GM12878 (cell line): ENCODE measurements at regions not wholly inside any gene's neighbourhood (a gene's known extent, or its start where the extent isn't known, plus 50 kb on each side); places are given as distances from the start of the nearest gene placed in this dataset.

Experiments
- ATAC-seq: fragments of 200-7000 bp; cut with Tn5 transposase; 3 replicates; pipeline ENCODE4 v1.9.1; 2020; ENCODE audit warnings: mild to moderate bottlenecking, moderate library complexity
- BruUV-seq: library from RNA; stranded (reverse); fragments of 400-500 nt; replicated peaks from 2 replicates; lab custom pipeline; 2021; lab: Mats Ljungman, UMichigan
- CTCF ChIA-PET: fragments of 300-600 bp; sonication (Branson Sonifier 250); formaldehyde crosslinking; extraction: SDS; loops from one replicate; lab custom pipeline; 2021; ENCODE audit warnings: inconsistent platforms; lab: Yijun Ruan, JAX
- POLR2A ChIA-PET: fragments of 350-600 bp; formaldehyde crosslinking; extraction: SDS; loops from one replicate; lab custom pipeline; 2021; ENCODE audit warnings: inconsistent platforms; lab: Charles Lee
- RAD21 ChIA-PET: fragments of 300-600 bp; sonication (Branson Sonifier 250); formaldehyde crosslinking; loops from one replicate; lab custom pipeline; 2023; ENCODE audit warnings: antibody characterized with exemption; ENCODE audit not compliant: unreplicated experiment; lab: Charles Lee
- SMC1A ChIA-PET: fragments of 300-600 bp; sonication (Branson Sonifier 250); formaldehyde crosslinking; loops from one replicate; lab custom pipeline; 2023; ENCODE audit not compliant: unreplicated experiment, uncharacterized antibody; lab: Charles Lee
- DNase-seq: peaks from one replicate; pipeline ENCODE4 v3.0.0-alpha.2; 2011; ENCODE audit warnings: low read depth, low spot score
- FAIRE-seq: peaks from 3 replicates; lab custom pipeline; 2011; peaks lifted over from hg19 to GRCh38; lab: Jason Lieb, UNC
- H2AFZ ChIP-seq: 2 replicates; pipeline ENCODE4 v1.6.0; 2011; ENCODE audit warnings: low read depth, low read length, control low read depth; ENCODE audit not compliant: control insufficient read depth
- H3K27ac ChIP-seq: 2 replicates; pipeline ENCODE4 v1.5.1; 2011; ENCODE audit warnings: control low read depth; ENCODE audit not compliant: control insufficient read depth, insufficient read depth
- H3K27me3 ChIP-seq, 2 experiments: replicated peaks in 1 of 2; 2 replicates each; pipeline versions ENCODE4 v1.6.0 to v1.6.1; 2011; ENCODE audit warnings: low read length in 1 of 2; ENCODE audit not compliant: control insufficient read depth in 2 of 2, insufficient read depth in 2 of 2
- H3K36me3 ChIP-seq, 2 experiments: 2 replicates each; pipeline ENCODE4 v1.5.1; 2011; ENCODE audit warnings: low read length in 1 of 2; ENCODE audit not compliant: control insufficient read depth in 2 of 2, insufficient read depth in 2 of 2
- H3K4me1 ChIP-seq: 2 replicates; pipeline ENCODE4 v1.6.1; 2011; ENCODE audit warnings: mild to moderate bottlenecking, low read length, moderate library complexity, mixed read lengths; ENCODE audit not compliant: control insufficient read depth, insufficient read depth
- H3K4me2 ChIP-seq: 2 replicates; pipeline ENCODE4 v1.6.0; 2011; ENCODE audit warnings: control low read depth; ENCODE audit not compliant: control insufficient read depth, insufficient read depth
- H3K4me3 ChIP-seq: fragments of 200-600 bp; sonication (generic); 2 replicates; pipeline ENCODE4 v1.5.1; 2016
- H3K79me2 ChIP-seq: 2 replicates; pipeline ENCODE4 v1.6.0; 2011; ENCODE audit warnings: low read length; ENCODE audit not compliant: control insufficient read depth, insufficient read depth
- H3K9ac ChIP-seq: 2 replicates; pipeline ENCODE4 v1.8.0; 2011; ENCODE audit warnings: low read length, control low read depth, mixed read lengths; ENCODE audit not compliant: control insufficient read depth, insufficient read depth
- H3K9me3 ChIP-seq: replicated peaks from 3 replicates; pipeline ENCODE4 v1.5.1; 2011; ENCODE audit warnings: mild to moderate bottlenecking, low read length; ENCODE audit not compliant: control insufficient read depth, insufficient read depth
- H4K20me1 ChIP-seq: 2 replicates; pipeline ENCODE4 v1.6.0; 2011; ENCODE audit not compliant: control insufficient read depth, insufficient read depth
- ETV6 ChIP-seq, 2 experiments: fragments of 450-650 bp in 1 of 2; IDR thresholded peaks in 1 of 2; conservative IDR thresholded peaks in 1 of 2; 2 replicates each; pipeline ENCODE4 v1.6.1; 2014; ENCODE audit warnings: antibody characterized with exemption in 1 of 2, borderline replicate concordance in 1 of 2, low read depth in 1 of 2, mild to moderate bottlenecking in 1 of 2, moderate library complexity in 1 of 2
- GATAD2B ChIP-seq: fragments of 450-650 bp; conservative IDR thresholded peaks from 2 replicates; pipeline ENCODE4 v1.6.1; 2017; ENCODE audit warnings: low read depth, mild to moderate bottlenecking, moderate library complexity
- HDAC6 ChIP-seq: fragments of 200-600 bp; sonication (generic); IDR thresholded peaks from one replicate; pipeline ENCODE4 v1.8.0; 2017; ENCODE audit warnings: antibody characterized with exemption; ENCODE audit not compliant: unreplicated experiment
- KAT2A ChIP-seq: conservative IDR thresholded peaks from 2 replicates; pipeline ENCODE4 v1.6.1; 2011; ENCODE audit warnings: low read depth, low read length; ENCODE audit not compliant: control insufficient read depth
- MYC ChIP-seq: IDR thresholded peaks from 2 replicates; pipeline ENCODE4 v1.6.1; 2011; ENCODE audit warnings: mild to moderate bottlenecking, low read length, moderate library complexity, inconsistent platforms; ENCODE audit not compliant: insufficient read depth, insufficient replicate concordance, insufficient read length, severe bottlenecking
- POLR2AphosphoS2 ChIP-seq: IDR thresholded peaks from 2 replicates; pipeline ENCODE4 v1.6.1; 2011; ENCODE audit warnings: low read depth, mild to moderate bottlenecking, low read length, improper control_type of control experiment, moderate library complexity
- POLR2AphosphoS5 ChIP-seq: IDR thresholded peaks from 2 replicates; pipeline ENCODE4 v1.6.1; 2011; ENCODE audit warnings: mild to moderate bottlenecking, low read length, inconsistent platforms
- ZNF592 ChIP-seq: fragments of 450-650 bp; IDR thresholded peaks from 2 replicates; pipeline ENCODE4 v1.6.1; 2017; ENCODE audit warnings: mild to moderate bottlenecking, moderate library complexity
- WGBS: methylation state at CpG from one replicate; pipeline ENCODE4 v1.1.6; 2016; ENCODE audit warnings: low lambda C conversion rate; ENCODE audit not compliant: insufficient replicate concordance, insufficient coverage; ENCODE audit errors: missing lambda C conversion rate; 5-methylcytosine and 5-hydroxymethylcytosine counted together
- in situ Hi-C: fragments of 300-500 bp; cut with MboI; formaldehyde crosslinking; loops from 9 replicates; pipeline ENCODE4 v1.14.3; 2018; ENCODE audit warnings: mixed read lengths
- intact Hi-C: fragments of 100-400 bp; cut with micrococcal nuclease; formaldehyde crosslinking; loops from one replicate; pipeline ENCODE4 v1.14.2; 2022; ENCODE audit not compliant: unreplicated experiment
- TF ChIP-seq, protein P1 (sequence below), 3 experiments: IDR thresholded peaks in 2 of 3; conservative IDR thresholded peaks in 1 of 3; 2 replicates each; pipeline ENCODE4 v1.5.1; 2011; ENCODE audit warnings: low read depth in 3 of 3, low read length in 3 of 3, mild to moderate bottlenecking in 3 of 3, control low read depth in 2 of 3, moderate library complexity in 2 of 3, inconsistent platforms in 1 of 3, mixed read lengths in 1 of 3; ENCODE audit not compliant: control insufficient read depth in 2 of 3, insufficient read depth in 1 of 3; ENCODE audit errors: extremely low read depth in 1 of 3
- TF ChIP-seq, protein P2 (sequence below): IDR thresholded peaks from 2 replicates; pipeline ENCODE4 v1.6.1; 2012; ENCODE audit warnings: low read depth, low read length, improper control_type of control experiment

DNA sequence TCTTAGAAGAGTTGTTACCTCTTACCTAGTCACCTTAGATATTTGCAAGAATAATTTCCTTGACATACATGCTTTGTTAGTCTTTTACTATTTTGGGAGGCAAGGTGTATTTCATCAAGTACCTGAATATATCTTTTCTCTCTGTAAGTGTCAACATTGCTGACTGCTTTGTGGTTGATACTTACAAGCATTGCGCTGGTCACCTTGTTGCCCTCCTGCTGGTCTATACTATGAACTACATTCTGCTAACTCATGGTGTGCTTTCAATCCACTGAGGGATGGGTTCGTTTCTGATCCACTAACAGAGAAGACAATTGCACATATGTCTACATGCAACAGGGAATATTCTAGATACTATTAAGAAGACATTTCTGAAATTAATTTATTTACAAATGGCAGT lies 837.8 kb upstream of the COBL start:
- Histone ChIP-seq H4K20me1 (no peaks in the 10 kb centered on the region), H3K9ac (no peak overlapping the region), H3K4me1 (no peaks in the 10 kb centered on the region), H3K27me3 (no peaks in the 10 kb centered on the region), H3K79me2 (no peaks in the 10 kb centered on the region), H3K4me2 (no peak overlapping the region), H3K27ac (no peak overlapping the region), H2AFZ (no peak overlapping the region), H3K4me3 (no peak overlapping the region), H3K9me3 (no peaks in the 10 kb centered on the region), H3K36me3 (no peaks in the 10 kb centered on the region)
- FAIRE-seq: no peak
- CTCF ChIA-PET: no interaction called here
- RAD21 ChIA-PET: no interaction called here
- in situ Hi-C loops: no loop called here
- TF ChIP-seq, protein P1, sequence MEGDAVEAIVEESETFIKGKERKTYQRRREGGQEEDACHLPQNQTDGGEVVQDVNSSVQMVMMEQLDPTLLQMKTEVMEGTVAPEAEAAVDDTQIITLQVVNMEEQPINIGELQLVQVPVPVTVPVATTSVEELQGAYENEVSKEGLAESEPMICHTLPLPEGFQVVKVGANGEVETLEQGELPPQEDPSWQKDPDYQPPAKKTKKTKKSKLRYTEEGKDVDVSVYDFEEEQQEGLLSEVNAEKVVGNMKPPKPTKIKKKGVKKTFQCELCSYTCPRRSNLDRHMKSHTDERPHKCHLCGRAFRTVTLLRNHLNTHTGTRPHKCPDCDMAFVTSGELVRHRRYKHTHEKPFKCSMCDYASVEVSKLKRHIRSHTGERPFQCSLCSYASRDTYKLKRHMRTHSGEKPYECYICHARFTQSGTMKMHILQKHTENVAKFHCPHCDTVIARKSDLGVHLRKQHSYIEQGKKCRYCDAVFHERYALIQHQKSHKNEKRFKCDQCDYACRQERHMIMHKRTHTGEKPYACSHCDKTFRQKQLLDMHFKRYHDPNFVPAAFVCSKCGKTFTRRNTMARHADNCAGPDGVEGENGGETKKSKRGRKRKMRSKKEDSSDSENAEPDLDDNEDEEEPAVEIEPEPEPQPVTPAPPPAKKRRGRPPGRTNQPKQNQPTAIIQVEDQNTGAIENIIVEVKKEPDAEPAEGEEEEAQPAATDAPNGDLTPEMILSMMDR (IDR thresholded peaks at IDR 0.05 in 2 of 3, conservative IDR thresholded peaks at IDR 0.05 in 1 of 3; ENCODE audit: control insufficient read depth in 2 of 3, extremely low read depth in 1 of 3, insufficient read depth in 1 of 3, low read depth in 3 of 3, low read length in 3 of 3): peak in 1 of 3 experiments; percentile 1; a peak in 1 of 6 replicates
- no peak for TF ChIP-seq HDAC6
- TF ChIP-seq POLR2AphosphoS2: no peak
- intact Hi-C loops: no loop called here
- 25% methylated on average over 2 of the region's 2 CpGs for WGBS
- BruUV-seq: no TSS peak
- POLR2A ChIA-PET: no interaction called here
- no peak for DNase-seq
- ATAC-seq: no peak
- SMC1A ChIA-PET: no interaction called here

GRCh38 chr7:52151559-52151958 lies 835.0 kb upstream of the COBL start:
- Histone ChIP-seq H3K79me2 (no peaks in the 10 kb centered on the region), H3K36me3 (no peaks in the 10 kb centered on the region), H3K27me3 (no peaks in the 10 kb centered on the region), H3K9me3 (no peaks in the 10 kb centered on the region), H3K4me1 (no peaks in the 10 kb centered on the region), H4K20me1 (no peaks in the 10 kb centered on the region), H3K27ac (no peak overlapping the region), H3K4me3 (no peak overlapping the region), H3K4me2 (no peak overlapping the region), H3K9ac (no peak overlapping the region), H2AFZ (no peak overlapping the region)
- BruUV-seq: no TSS peak
- intact Hi-C loops: no loop called here
- ATAC-seq: no peak
- no peak for DNase-seq
- WGBS: 0% methylated on average over 1 of the region's 1 CpG
- ChIA-PET POLR2A (no interaction called here), RAD21 (no interaction called here), SMC1A (no interaction called here), CTCF (no interaction called here)
- in situ Hi-C loops: no loop called here
- no peak for FAIRE-seq
- TF ChIP-seq POLR2AphosphoS5: no peak
- no peak for TF ChIP-seq KAT2A
- TF ChIP-seq MYC: no peak
- TF ChIP-seq ETV6 (conservative IDR thresholded peaks at IDR 0.05 in 1 of 2, IDR thresholded peaks at IDR 0.05 in 1 of 2; ENCODE audit: borderline replicate concordance in 1 of 2, low read depth in 1 of 2): no peak
- TF ChIP-seq GATAD2B: no peak
- no peak for TF ChIP-seq ZNF592
- TF ChIP-seq, protein P2, sequence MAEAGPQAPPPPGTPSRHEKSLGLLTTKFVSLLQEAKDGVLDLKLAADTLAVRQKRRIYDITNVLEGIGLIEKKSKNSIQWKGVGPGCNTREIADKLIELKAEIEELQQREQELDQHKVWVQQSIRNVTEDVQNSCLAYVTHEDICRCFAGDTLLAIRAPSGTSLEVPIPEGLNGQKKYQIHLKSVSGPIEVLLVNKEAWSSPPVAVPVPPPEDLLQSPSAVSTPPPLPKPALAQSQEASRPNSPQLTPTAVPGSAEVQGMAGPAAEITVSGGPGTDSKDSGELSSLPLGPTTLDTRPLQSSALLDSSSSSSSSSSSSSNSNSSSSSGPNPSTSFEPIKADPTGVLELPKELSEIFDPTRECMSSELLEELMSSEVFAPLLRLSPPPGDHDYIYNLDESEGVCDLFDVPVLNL: no peak
